GM11168 (cell line): ENCODE measurements at regions not wholly inside any gene's neighbourhood (a gene's known extent, or its start where the extent isn't known, plus 50 kb on each side); places are given as distances from the start of the nearest gene placed in this dataset.
"Not testable (repeated sequence)": the region's sequence is repeated elsewhere in the genome, so short reads cannot be mapped to it uniquely, and the experiment has no call there.

Experiments
- in situ Hi-C: fragments of 300-500 bp; cut with MboI; formaldehyde crosslinking; loops from one replicate; pipeline ENCODE4 v1.12.0; 2022; ENCODE audit warnings: low sequenced_read_pairs; ENCODE audit not compliant: unreplicated experiment

DNA sequence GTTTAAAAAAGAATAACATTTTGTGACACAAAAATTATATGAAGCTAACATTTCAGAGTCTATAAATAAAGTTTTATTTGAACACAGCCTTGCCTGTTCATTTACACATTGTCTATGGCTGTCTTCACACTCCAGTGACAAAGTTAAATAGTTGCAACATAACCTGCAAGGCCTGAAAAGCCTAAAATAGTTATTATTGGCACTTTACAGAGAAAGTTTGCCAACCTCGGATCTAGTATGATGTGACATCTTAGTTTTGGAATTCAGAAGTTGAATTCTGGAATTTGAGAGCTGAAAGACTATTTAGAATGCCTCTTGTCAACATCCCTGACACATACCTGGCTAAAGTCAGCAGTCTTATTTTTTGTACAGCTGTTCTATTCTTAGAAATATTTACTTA lies 68.3 kb downstream of the DYRK2 start:
- in situ Hi-C loops = no loop called here

DNA sequence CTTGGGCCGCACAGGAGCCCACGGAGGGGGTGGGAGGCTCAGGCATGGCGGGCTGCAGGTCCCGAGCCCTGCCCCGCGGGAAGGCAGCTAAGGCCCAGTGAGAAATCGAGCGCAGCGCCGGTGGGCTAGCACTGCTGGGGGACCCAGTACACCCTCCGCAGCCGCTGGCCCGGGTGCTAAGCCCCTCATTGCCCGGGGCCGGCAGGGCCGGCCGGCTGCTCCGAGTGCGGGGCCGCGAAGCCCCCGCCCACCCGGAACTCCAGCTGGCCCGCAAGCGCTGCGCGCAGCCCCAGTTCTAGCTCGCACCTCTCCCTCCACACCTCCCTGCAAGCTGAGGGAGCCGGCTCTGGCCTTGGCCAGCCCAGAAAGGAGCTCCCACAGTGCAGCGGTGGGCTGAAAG lies 70.8 kb downstream of the DYRK2 start:
- in situ Hi-C loops = not testable (repeated sequence)

DNA sequence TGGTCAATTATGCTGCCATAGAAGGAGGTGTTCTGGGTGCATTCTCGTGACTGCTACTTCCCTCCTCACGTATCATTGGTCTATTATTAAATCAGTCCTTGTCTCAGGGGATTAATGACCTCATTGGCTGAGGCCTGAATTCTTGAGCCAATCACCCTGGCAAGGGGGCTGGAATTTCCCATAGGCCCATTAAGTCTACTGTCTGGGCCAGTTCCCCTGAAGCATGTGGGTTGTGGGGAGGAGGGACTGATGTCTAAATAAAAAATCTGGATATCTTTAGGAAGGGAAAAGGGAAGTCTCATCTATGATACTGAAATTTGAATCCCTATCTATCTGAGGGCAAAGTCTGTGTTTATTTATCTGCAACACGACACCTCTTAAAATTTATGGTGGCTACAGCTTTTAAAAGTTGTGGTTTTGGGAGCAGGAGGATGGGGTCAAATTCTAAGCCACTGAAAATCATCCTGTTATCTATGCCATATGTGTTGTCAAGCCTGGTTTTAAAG lies 71.9 kb downstream of the DYRK2 start:
- in situ Hi-C loops = no loop called here

DNA sequence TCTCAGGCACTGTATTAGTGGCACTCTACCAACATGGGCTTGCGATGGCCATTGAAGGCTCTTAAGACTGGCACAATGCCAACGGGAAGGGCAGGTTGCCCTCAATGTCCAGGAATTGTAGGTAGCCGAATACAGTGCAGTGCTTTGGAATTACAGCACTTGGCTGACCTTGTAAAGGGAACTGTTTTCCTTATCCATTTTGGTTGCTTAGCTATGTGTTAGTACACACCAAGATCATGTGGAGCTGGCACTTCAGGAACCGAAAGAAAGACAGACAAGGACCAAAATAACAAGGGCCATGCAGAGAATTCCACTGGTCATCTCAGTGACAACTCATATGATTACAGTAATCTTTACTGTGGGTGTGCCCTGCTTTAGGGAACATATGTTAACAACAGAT lies 72.7 kb downstream of the DYRK2 start:
- in situ Hi-C loops = no loop called here

DNA sequence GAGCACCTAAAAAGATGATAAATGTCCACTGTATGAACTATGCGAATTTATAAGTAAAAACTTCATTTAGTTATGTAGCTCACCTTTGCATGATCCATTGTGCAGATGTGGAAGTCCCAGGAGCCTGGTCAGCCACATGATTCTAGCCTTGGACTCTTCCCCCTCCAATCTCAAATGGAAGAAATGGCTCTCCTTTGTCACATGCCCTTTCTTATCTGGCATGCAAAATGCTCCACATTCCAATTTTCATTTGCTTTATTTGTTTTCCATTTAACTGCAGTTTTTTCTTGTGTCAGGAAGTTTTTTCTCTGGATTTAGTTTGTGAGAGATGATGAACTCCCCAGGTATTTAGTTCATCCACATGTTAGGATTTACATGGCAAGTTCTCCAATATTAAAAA lies 73.8 kb downstream of the DYRK2 start:
- in situ Hi-C loops = no loop called here

DNA sequence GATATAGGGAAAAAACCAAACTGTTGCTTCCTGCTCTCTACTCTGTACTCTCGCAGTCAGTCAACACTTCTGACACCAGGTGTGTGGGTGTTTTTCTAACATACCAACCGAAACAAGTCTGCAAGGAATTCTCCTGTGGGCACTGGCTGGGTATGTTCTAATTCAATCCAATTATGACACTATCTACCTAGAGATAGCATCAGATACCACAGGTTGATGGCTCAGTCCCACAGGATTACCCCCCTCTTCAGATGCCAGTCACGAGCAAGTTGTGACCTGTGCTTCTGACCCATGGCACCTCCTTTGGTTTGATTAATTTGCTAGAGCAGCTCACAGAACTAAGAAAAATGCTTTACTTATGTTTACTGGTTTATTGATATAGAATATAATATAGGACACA lies 78.3 kb downstream of the DYRK2 start:
- in situ Hi-C loops = no loop called here

DNA sequence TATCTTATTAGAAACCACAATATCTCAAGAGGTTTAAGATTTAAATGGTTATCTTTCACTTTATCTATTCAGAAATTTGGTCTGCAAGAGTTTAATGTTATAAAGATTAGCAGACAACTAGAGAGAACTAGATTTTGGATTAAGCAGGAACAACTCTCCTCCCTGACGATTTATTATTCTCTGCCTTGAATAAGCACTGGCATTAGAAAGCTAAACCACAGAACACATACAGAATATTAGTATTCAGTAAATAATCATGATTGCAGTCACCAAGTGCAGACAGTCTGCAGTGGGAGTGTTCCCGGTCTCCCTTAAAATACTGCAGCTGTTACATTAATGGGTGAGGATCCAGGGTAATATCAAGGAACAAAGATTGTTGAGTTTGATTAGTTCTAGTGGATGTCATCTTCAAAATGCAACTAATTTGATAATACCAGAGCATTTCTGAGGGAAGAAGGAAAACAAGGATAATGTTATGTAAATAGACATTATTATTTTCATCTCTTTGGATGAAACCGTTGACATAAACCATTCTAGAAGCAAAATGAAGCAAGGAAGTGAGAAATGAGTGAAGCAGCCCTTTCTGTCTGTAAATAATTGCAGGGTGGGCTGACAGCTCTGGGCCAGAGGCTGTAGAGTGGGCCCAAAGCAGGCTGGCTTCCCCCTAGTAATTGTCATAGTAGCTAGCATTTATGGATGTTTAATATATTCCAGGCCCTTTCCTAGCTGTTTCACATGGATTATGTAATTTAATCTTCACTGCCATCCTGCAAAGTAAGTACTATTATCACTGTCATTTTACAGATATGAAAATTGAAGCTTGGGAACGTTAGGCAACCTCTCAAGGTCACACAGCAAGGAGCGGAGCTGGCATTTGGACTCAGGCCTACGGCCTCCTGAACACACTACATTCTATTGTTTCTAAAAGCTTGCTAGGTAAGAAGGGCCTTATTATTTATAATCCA lies 79.4 kb downstream of the DYRK2 start:
- in situ Hi-C loops = no loop called here

DNA sequence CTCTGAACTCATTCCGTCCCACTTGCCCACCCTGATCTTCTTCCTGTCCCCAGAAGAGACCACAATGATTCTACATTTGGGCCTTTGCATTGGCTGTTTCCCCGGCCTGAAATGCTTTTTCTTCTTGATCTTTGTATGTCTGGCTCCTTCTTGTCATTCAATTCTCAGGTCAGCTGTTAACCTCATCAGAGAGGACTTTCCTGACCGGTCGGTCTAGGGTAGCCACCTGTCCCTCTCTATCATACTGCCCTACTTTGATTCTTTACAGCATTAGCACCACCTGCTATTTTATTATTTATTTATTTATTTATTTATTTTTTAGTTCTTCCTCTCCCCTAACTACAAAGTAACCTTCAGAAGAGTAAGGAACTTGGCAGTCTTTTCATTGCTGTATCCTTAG lies 84.3 kb downstream of the DYRK2 start:
- in situ Hi-C loops = no loop called here

DNA sequence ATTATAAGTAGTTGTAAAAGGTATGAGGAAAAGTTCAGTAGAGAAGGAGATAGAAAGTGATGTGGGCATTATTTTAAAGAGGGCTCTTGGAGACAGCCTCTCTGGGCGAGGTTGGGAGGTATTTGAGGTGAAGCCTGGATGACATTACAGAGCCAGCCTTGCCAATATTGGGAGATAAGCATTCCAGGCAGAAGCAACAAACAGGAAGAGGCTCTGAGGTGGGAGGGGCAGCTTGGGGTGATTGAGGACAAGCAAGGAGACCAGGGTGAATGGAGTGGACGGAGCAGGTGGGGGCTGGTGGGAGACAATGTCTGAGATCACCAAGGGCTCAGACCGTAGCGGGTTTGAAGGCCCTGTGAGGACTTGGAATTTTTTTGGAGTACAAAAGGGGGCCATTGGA lies 87.3 kb downstream of the DYRK2 start:
- in situ Hi-C loops = no loop called here

DNA sequence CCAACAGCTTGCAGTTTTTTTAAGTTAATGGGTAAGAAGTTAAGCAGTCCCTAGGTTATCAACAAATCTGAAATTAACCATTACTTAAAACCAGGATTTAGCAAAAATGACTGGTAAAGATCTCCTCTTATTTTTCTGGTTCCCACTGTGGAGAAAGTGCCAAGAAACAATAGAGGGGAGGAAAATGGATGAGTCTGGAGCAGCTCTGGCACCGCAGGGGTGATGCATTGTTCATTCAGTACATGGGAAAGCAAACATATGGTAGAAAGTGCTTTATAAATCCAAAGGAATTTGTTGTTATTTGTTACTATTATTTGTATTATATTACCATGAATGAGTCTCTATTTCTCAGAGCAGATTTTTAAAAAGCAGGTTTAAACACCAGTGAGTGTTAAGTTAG lies 92.2 kb downstream of the DYRK2 start:
- in situ Hi-C loops = no loop called here

DNA sequence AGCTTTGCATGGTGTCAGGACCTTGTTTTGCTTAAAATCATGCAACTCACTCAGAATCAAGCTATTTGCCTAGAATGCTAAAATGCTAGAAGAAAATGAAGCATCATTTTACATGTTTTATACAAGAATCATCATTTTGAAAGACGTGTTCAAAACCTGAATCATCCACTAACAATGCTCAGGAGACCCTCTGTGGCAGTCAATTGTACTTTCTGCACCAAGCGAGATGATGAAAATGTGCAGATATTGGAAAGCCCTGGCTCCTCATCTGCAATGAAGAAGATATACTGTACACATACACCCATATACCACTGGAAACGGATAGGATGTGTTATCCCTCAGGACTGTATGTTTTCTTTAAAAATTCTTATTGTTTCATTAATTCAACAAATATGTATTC lies 92.7 kb downstream of the DYRK2 start:
- in situ Hi-C loops = no loop called here

DNA sequence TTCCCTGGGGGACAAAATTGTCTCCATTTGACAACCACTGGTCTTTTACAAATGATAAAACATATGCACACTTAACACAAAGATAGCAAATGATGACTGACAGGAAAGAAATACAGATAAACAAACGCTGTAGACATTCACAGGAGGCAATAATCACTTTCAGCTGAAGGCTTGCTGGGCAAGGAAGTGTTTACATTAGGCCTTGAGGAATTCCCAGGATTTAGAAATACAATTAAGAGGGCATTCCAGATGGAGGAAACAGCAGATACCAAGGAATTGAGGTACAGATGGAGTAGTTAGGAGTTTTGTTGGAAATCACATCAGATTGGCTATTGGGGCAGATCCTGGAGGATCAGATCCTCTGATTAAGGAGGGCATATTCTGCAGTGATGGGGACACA lies 93.9 kb downstream of the DYRK2 start:
- in situ Hi-C loops = no loop called here

DNA sequence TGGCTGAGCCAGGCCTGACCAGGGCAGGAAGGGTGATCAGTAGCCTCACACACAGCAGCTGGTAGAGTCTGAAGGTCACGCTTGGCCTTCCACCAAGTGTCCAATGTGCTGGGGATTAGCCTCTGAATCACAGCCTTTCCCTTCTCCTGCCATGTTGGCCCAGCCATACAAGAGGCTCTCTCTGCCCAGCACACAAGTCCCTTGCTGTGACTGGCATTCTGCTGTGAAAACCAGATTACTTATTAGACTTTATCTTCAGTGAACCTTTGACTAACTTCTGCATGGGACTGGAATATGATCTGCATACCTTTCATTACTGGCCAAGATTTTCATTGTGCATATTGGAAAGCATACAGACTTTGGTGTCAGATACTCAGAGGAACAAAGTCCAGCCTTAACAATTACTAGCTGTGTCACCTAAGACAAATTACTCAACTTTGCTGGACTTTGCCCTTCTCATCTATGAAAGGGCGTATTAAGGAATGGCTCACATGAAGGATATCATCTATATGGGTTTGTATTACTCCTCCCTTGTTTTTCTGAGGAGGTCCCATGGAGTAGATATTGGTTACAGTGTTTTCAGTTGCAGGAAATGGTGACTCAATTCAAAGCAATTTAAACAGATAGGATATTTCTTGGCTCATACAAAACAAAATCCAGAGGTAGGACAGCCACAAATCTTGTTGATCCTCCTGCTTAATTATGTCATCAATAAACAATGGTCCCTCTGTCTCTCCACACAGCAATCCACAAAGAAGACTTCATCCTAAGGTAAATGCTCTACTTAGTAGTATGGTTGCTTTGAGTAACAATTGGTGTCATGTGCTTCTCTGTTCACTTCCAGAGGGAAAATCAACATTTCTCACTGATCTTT lies 99.6 kb downstream of the DYRK2 start:
- in situ Hi-C loops = no loop called here

DNA sequence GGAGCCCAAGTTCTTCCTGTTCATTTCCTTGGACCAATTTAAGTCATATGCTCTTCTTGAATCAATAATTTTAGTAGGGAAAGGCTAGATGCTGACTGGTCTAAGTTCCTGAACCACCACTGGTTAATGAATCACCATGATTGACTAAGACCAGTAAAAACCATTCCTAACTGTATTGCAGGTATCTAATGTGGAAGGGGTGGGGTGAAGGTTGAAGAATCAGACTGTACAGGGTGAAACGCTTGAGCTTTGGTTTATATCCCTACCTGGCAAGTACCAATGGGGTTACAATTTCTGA lies 100.1 kb downstream of the DYRK2 start:
- in situ Hi-C loops = no loop called here

DNA sequence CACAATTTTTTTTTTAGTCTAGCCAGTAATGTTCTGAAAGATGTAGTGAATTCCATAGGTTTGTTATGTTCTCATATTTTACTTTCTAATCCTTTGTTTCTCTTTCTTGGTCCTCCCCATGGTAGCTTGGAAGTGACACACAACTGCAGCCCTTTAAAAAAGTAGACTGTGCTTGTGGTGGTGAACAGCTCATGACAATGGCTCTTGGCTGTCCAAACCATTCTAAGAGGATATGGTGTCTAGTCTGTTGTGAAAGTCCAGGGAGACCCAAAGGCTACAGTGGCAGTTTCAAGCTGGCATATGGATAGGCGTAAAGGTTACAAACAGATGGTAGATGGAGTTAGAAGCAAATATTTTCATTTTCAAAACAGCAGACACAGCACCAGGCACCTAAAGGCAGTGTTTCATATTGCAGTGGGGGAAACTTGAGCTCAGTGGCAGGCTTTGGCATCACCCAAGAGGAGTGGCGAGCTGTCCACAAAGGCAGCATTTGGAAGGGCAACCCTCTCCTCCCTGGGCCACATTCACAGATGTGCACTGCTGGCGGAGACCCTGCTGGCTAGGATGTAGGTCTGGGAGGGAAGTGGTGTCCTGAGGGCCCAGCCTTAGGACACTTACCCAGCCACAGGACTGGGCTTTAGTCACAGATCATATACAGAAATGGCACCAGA lies 102.1 kb downstream of the DYRK2 start:
- in situ Hi-C loops = no loop called here

DNA sequence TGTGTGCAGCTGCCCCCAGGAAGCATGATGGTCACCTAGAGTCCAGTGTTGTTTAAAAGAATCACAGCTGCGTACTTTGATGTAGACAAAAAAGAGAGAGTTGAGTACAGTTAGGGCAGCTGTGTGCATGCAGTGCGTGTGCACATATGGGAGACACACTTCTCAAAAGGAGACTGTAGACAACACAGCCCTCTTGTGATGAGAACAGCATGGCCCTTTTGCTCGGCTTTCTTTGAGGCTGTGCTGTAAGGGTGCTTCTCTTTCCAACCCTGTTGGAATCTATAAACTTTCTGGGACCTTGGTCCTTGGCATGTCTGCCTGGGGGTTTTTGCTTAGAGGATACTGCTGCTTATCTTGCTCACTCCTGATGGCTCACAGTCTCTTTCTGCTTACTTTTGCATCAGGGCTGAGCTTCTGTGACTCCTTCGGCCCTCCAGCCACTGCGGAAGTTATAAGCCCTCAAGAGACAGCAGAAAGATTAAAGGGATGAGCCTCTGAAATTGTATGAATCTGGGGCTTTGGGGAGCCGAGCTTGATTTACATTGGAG lies 102.9 kb downstream of the DYRK2 start:
- in situ Hi-C loops = no loop called here

DNA sequence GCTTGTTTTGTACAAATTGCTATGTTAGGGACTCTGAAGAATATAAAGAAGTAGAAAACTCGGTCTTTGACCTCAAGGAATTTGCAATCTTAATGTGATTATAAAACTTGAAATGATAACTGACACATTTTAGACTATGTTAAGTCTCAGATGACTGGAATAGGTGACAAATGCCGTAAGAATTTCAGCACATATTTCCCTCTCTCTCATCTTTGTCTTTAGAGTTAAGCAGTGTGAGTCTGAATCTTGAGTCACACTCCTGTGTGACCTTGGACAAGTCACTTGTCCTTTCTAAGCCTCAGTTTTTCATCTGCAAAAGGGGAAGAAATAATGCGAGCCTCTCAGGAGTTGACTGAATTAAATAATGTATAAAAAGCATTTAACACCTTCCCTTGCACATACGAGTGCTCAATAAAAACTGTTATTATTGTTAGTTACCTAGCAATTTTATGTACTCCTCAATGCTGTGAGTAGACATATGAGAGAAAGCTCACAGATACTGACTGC lies 103.7 kb downstream of the DYRK2 start:
- in situ Hi-C loops = no loop called here

DNA sequence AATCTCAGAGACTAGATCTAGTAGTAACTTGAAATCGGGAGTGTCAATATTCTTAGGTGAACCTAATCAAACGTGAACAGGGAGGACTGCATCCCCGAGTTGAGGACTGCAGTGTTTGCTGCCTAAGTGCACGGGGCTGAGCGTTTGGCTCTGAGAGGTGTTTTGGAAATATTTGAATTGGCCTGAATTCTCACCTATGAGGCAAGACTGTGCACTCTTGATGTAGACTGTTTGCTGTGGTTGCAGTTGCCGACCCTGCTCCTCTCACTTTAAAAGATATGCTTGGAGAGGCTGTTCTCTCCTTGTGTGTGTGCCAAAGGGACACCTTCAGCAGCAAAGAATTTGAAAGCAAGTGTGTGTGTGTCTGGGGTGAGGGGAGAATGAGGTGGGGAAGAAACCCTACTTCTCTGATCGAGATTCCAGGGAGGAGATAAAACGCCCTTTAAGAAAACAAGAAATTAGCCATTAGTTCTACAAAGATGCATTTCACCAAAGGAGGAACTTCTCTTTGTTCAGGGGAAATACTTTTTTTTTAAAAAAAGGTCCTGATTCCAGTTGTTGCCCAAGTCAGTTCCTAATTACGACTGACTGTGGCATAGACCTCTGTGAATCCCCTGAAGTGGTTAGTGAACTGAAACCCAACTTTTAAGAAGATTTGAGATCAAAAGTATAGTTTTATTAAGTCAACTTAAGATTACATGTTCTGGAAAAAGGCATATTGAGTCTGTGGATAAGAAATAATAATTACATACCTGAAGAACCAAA lies 106.6 kb downstream of the DYRK2 start:
- in situ Hi-C loops = no loop called here

DNA sequence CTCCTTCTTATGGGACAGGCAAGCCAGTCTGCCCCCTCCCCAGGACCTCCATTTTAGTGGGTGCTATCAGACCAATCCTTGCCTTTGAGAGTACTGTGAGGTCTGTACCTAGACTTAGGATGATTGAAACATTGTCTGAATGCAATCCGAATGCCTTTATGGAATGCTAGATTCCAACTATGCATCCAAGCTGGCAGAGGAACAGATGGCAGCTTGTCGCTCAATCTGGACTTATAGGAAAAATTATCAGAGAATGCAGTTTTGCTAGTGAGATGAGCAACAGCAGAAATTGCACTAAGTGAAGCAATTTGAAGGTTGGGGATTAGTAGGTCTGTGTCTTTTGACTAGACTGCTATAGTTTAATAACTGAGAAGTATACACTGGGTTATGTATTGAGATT lies 109.1 kb downstream of the DYRK2 start:
- in situ Hi-C loops = no loop called here

DNA sequence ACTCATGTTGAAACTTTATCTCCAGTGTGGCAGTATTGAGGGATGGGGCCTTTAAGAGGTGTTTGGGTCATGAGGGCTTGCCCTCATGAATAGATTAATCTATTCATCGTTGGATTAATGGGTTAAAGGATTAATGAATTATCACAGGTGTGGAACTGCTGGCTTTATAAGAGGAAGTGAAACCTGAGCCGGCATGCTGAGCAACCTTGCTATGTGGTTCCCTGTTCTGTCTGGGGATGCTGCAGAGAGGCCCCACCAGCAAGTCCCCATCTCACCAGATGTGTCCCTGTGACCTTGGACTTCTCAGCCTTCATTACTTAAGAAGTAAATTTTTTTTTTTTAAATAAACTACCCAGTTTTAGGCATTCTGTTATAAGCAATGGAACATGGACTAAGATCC lies 109.6 kb downstream of the DYRK2 start:
- in situ Hi-C loops = no loop called here
